ENCODE measurements at regions not wholly inside any gene's neighbourhood (a gene's known extent, or its start where the extent isn't known, plus 50 kb on each side); places are given as distances from the start of the nearest gene placed in this dataset.
"Not testable (repeated sequence)": the region's sequence is repeated elsewhere in the genome, so short reads cannot be mapped to it uniquely, and the experiment has no call there.

GRCh38 chr2:59250307-59250677, 1009.2 kb upstream of the FANCL start:
- DNase-seq (ENCODE audit: low spot score) (no peak), ATAC-seq (no peak)

GRCh38 chr2:59249441-59250306, 1008.5 kb upstream of the FANCL start:
- ATAC-seq (no peak), DNase-seq (ENCODE audit: low spot score) (no peak)

- no peak for ATAC-seq
- no peak for DNase-seq (ENCODE audit: low spot score)
Measured at GRCh38 chr2:59239146-59239545, 998.0 kb upstream of the FANCL start.

- no peak for DNase-seq (ENCODE audit: low spot score)
- no peak for ATAC-seq
Measured at GRCh38 chr2:59237311-59237710, 996.2 kb upstream of the FANCL start.

- DNase-seq (ENCODE audit: low spot score) (no peak), ATAC-seq (no peak)
Measured at GRCh38 chr2:59236723-59237122, 995.6 kb upstream of the FANCL start.

- no peak for ATAC-seq
- DNase-seq (ENCODE audit: low spot score) = no peak
Measured at GRCh38 chr2:59233920-59234319, 992.8 kb upstream of the FANCL start.

- DNase-seq (ENCODE audit: low spot score) = no peak
- no peak for ATAC-seq
Measured at GRCh38 chr2:59233448-59233847, 992.3 kb upstream of the FANCL start.

GRCh38 chr2:59232394-59233165, 991.5 kb upstream of the FANCL start:
- DNase-seq (ENCODE audit: low spot score) (no peak), ATAC-seq (no peak)

- DNase-seq (ENCODE audit: low spot score); ATAC-seq: not testable (repeated sequence)
Measured at GRCh38 chr2:59226362-59226761, 985.2 kb upstream of the FANCL start.

- ATAC-seq = no peak
Measured at GRCh38 chr2:59223742-59224141, 982.6 kb upstream of the FANCL start.

GRCh38 chr2:59217360-59217759, 976.2 kb upstream of the FANCL start:
- DNase-seq (ENCODE audit: low spot score) (no peak), ATAC-seq (no peak)

More at GRCh38 chr2:59223742-59224141, 982.6 kb upstream of the FANCL start:
- DNase-seq (ENCODE audit: low spot score) = no peak

- ATAC-seq (no peak), DNase-seq (ENCODE audit: low spot score) (no peak)
Measured at GRCh38 chr2:59206361-59206760, 965.2 kb upstream of the FANCL start.

GRCh38 chr2:59204040-59204439, 962.9 kb upstream of the FANCL start:
- DNase-seq (ENCODE audit: low spot score) (no peak), ATAC-seq (no peak)

GRCh38 chr2:59196491-59196890, 955.4 kb upstream of the FANCL start:
- no peak for ATAC-seq
- DNase-seq (ENCODE audit: low spot score) = no peak

GRCh38 chr2:59195851-59196250, 954.7 kb upstream of the FANCL start:
- ATAC-seq (no peak), DNase-seq (ENCODE audit: low spot score) (no peak)

GRCh38 chr2:59191781-59192180, 950.7 kb upstream of the FANCL start:
- DNase-seq (ENCODE audit: low spot score) (no peak), ATAC-seq (no peak)

GRCh38 chr2:59190518-59190917, 949.4 kb upstream of the FANCL start:
- ATAC-seq = no peak

GRCh38 chr2:59184276-59185020, 943.3 kb upstream of the FANCL start:
- ATAC-seq (no peak), DNase-seq (ENCODE audit: low spot score) (no peak)

More at GRCh38 chr2:59190518-59190917, 949.4 kb upstream of the FANCL start:
- no peak for DNase-seq (ENCODE audit: low spot score)

- DNase-seq (ENCODE audit: low spot score) = no peak
- no peak for ATAC-seq
Measured at GRCh38 chr2:59183070-59183469, 941.9 kb upstream of the FANCL start.

- ATAC-seq (peak; percentile 40), DNase-seq (ENCODE audit: low spot score) (no peak)
Measured at GRCh38 chr2:59182249-59182648, 941.1 kb upstream of the FANCL start.

GRCh38 chr2:59181347-59181746, 940.2 kb upstream of the FANCL start:
- no peak for ATAC-seq
- DNase-seq (ENCODE audit: low spot score) = no peak

All from left lobe of liver (tissue), 2 donors.